Activated CD8-positive, alpha-beta memory T cell treated with anti-CD3 and anti-CD28 coated beads for 1 hour (primary cell): ENCODE measurements at regions not wholly inside any gene's neighbourhood (a gene's known extent, or its start where the extent isn't known, plus 50 kb on each side); places are given as distances from the start of the nearest gene placed in this dataset.
A peak's percentile ranks its signal among the peaks of the same experiment; 100 is the strongest.

Experiments
- DNase-seq, 2 donors: peaks; one replicate each; pipeline ENCODE4 v3.0.0-alpha.2; 2020; ENCODE audit warnings: low read depth in 1 of 2; ENCODE audit errors: extremely low read depth in 1 of 2

DNA sequence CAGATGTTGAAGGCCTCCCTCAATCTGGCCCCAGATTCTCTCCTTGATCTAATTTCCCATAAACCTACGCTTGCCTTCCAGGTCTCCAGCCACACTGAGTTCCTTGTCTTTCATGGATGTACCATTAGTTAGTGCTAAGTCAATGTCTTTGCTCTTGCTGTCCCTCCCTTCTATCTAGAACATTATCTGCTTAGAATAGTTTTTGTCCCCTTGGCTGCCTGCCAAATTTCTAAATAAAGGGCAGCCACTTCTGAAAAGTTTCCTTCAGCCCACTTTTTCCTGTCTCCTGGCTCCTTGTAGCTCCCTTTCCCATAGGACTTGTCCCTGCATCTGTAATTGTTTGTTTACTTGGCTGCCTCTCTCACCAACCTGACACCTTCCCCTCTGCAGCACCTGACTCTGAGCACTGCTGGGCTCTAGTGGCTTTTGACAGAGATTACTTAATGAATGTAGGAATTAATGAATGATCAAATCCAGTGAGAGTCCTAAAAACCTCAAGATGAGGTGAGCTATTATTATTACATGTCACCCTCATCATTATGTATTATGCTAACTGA is 58.3 kb downstream of the CXCL12 start:
- DNase-seq: no peak

DNA sequence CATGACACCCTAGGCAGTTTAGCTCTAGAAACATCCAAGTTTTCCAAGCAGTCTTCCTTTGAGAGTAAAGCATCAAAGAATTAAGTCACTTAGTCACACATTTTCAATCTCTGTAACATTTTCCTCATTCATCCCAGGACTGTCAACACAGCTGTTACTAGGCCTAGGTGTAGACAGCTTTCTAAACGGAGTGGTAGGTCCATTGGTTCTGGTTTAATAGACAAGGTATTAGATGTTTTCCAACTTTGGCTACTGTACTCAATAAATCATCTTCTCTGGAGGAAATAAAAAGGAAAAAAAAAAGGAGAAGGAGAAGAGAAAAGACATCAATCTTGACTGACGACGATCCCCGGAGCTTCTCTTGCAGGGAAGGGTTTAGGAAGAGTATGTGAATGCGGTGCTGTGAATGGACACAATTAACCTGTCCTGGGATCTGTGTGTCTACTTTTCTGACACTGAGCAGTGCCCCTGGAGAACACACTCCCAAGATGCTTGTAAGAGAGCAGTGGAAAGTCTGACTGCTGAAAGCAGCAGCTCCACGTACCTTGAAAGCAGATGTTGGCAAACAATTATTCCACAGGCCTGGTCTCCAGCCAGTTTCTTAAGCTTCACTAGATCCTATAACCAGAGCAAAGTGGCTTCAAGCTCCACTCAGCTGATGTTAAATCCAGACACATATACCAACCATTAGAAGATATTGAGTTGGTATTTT is 59.1 kb downstream of the CXCL12 start:
- DNase-seq: no peak

DNA sequence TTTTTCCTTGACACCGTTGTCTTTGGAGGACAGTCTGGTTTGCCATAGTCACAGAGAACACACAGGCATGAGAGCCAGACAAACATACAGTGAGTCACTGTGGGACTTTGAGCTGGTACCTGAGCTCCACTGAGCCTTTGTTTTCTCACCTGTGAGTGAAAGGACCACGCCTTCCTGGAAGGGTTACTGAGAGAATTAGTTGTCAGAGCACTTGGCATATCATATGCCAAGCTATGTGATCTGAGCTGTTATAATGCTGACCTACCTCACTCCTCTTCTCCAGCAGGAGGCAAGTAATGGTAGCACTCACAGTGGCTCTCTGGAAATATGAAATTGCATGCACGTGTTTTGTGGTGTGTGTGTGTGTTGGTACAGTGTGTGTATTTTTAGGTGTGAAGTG is 59.7 kb downstream of the CXCL12 start:
- no peak for DNase-seq

DNA sequence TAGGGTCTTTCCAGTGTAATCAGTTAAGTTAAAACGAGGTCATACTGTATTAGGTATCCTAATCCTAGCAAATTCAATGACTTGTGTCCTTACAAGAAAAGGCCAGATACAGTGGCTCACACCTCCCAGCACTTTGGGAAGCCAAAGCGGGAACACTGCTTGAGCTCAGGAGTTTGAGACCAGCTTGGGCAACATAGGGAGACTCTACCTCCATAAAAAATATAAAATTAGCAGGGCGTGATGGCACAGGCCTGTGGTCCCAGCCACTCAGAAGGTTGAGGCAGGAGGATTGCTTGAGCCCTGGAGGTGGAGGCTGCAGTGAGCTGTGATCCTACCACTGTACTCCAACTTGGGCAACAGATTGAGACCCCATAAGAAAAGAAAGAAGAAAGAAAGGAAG is 61.1 kb downstream of the CXCL12 start:
- no peak for DNase-seq

DNA sequence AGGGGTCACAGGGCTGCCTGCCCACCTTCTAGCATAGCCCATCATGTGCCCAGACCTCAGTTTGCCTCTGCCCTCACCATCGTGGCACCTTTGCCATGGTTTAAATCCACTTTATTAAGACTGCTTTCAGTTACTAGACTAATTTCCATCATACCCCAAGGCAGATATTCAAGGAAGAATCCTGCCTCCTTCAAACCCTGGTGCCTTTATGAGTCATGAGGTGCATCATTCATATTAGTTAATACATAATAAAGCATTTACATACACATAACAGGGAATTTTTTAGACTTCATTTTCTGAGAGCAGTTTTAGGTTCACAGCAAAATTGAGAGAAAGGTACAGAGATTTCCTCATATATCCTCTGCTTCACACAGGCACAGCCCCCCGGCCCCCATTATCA is 62.8 kb downstream of the CXCL12 start:
- DNase-seq: no peak

DNA sequence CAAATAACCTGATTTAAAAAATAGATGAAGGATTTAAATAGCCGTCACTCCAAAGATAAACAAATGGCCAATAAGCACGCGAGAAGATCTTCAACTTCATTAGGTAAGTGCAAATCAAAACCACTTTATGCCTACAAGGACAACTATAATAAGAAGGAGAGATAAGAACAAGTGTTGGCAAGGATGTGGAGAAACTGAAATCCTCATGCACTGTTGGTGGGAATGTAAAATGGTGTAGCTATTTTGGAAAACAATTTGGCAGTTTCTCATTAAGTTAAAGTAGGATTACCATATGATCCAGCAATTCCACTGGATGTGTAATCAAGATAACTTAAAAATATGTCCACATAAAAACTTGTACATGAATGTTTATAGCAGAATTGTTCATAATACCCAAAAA is 64.1 kb downstream of the CXCL12 start:
- no peak for DNase-seq

DNA sequence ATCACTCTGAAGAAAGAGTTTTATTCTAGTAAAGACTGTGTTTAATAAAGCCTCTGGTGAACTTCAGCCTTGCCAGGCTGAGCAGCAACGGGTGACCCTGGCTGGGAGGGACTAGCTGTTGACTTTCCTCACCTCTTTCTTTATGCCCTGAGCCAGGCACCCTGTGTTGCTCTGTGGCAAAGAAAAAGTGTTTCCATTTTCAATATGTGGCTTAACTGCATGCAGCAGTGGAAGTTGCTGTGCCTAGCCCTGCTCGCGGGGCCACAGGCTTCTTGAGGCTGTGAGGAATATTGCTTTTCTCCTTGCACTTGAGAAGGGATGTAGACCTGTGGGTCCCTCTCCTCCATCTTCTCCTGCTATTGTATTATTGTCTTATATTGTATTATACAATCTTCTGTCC is 67.0 kb downstream of the CXCL12 start:
- DNase-seq: no peak

DNA sequence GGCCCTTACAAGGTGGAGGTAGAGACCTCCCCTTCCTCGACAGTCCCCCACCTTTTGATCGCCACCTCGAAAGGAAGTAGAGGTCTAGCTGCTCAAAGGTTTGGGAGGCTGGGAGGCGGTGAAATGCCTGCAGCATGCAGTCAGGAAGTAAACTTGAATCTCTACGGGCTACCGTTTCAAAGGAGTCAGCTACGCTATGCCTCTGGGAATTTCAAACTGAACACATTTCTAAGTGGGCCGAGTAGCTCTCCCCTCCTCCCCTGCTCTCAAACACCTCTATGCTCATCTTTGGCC is 68.0 kb downstream of the CXCL12 start:
- no peak for DNase-seq

DNA sequence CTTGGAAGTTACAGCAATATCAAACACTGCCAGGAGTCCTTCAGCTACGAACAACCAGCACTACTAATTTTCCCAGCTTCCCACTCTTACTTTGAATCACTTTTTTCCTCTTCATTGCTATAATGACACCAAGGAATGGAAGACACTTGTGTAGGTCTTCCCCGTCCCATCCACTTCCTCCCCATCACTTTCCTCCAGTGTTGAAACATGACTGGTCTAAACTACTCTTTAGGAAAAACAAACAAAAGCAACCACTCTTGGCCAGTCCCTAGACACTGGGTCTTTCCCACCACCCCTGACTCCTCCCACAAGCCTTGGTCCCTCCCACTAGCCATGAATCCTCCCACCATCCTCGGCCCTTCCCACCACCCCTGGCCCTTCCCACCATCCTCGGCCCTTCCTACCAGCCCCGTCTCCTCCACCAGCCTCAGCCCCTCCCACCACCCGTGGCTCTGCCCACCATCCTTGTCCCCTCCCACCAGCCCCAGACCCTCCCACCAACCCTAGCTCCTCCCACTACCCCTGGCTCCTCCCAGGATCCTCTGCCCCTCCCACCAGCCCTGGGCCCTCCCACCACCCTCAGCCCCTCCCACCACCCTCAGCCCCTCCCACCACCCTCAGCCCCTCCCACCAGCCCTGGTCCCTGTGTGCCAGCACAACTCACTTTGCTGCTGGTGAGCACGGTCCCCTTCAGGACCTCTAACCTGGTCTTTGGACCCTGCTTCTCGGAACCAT is 68.5 kb downstream of the CXCL12 start:
- DNase-seq: no peak

DNA sequence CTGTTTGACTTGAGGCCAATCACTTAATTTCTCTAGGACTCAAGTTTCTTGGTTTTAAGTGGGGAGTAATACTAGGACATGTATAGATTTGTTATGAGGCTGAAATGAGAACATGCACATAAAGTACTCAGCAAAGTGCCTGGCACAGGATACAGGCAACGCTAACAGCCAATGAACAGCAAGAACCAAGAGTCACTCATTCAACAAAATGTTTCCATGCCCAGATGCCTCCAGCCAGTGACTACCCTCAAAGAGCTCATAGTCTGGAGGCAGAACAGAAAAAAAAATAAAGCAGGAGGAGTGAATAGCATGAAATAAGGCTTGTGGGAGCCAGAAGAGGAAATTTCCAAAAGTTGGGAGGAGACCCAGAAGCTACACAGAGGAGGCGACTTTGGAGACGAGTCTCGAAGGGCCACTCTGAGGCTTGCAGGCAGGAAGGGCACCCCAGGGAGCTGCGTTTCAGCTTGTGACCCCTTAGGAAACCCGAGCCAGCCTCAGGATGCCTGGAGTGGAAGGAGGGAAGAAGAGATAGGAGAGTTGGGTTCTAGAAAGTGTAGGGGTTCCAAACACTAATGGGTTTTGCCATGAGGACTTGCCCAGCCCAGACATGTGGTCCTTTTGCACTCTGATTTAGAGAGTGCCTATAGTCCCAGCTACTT is 70.0 kb downstream of the CXCL12 start:
- no peak for DNase-seq

DNA sequence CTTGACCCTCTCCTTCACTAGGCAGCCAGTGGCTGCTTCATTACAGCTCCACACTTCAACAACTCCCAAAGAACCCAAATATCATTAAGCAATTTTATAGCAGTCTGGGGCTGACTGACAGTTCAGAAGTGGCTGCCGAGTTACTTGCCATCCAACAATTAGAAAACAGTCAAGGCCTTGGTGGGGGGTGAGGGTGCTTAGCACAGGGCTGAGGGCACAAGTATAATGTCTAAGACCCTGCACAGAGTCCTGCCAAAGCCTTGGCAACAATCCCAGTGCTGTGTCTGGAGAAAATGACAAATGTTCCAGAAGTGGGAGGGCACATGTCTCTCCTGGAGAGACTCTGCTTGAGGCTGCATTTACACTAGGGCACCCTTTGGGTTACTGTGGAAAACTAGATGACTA is 71.1 kb downstream of the CXCL12 start:
- no peak for DNase-seq

DNA sequence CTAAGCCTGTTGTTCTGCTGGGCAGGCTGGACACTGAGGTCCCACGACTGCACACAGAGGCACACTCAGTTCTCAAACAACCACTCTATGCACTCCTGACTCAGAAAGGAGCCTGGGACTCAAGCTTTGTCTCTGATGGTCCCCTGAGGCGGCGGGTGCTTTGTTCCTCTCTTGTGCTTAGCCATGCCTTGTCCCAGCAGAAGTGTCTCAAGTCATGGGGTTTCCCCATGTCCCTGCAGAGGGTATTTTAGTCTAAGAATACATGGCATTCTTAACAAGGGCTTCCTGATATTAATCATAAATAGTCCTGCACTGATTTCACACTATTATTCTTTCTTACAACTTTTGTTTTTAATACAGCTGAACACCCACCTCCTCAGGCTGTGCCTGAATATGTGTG is 72.5 kb downstream of the CXCL12 start:
- DNase-seq: no peak

DNA sequence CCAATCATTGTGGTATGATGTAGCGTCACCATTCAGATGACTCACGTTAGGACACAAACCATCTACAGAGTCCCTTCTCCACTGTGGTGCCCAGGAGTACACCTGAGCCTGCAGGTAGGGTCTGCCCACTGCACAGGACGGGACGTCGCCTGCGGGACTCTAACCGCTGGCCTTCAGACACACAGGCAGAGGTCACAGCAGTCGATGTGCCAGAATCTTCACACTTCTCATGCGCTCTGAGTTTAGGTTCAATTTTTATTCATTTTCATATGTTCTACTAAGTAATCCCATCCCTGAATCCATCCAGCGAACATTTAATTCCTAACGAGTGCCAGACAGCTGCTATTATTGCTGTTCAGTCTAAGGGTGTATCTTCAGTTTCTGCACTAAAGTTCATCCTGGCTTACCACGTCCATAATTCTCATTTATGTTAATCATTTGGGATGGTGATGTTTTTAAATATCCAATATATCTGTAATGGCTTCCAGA is 73.3 kb downstream of the CXCL12 start:
- no peak for DNase-seq

DNA sequence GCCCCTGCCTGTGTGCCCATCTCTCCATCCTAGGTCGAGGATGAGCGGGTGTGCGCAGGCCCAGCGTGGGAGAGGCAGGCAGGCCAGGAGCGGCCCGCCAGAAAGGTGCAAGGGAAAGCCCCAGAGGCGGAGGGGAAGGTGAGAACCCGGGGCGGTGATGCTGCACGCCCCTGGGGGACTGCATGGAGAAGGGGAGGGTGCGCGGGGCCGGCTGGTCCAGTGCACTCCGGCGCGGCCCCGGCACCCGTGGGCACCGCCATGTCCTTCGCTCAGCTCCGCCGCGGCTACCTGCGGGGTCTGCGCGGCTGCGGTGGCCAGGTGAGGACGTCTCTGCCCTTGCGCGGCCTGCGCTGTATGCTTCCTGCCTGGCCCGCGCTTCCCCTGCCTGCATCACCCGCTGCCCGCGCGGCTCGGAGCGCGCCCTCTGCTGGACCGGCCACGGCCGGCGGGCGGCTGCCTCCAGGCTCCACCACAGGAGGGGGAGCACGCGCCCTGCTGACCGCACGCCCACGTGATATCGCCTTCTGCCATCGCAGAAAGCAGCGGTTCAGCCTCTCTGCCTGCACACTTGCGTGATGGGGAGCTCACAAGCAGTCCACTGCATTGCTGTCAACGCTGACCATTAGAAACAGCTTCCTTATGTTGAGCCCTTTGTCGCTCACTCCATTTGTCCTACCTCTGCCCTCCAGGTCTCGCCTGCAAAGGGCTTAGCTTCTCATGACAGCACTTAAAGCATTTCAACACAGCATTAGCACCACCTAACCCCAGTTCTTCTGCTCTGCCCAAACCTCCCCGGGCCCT is 73.9 kb downstream of the CXCL12 start:
- DNase-seq: peak in 1 of 2 donors; percentile 48

DNA sequence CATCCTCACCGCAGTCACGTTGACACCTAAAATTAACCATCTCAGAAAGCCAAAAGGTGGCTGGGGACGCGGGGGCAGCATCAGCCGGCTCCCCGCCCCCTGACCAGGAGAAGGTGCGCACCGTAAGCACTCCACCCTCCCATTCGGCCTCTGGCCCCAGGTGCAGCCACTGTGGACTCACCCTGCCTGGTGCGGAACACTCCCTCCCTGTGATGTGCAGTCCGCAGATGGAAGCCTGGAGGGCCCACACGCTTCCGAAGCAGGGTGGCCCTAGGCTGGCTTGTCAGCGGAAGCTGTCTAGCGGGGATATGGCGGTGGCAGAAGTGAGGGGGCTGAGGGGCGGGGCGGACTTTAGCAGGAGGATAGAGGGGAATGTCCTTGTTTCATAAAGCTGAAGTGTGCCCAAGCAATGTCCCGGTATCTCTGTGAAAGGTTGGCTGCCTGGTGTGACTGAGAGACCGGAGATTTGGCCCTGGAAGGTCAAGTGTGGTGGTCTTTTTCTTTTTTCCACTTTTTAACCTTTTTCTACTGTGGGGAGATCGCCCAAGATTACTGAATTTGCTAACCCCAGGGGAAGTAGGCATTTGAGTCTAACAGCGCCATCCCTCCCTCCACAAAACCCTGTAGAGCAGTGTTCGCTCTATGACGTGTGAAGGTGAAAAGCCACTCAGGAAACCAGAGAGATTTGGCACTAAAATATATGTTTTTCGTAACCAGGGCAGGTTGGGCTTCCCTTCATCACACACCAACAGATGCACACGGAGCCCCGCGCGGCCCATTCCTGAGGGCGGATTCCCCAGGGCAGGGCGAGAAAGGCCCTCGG is 74.7 kb downstream of the CXCL12 start:
- no peak for DNase-seq

DNA sequence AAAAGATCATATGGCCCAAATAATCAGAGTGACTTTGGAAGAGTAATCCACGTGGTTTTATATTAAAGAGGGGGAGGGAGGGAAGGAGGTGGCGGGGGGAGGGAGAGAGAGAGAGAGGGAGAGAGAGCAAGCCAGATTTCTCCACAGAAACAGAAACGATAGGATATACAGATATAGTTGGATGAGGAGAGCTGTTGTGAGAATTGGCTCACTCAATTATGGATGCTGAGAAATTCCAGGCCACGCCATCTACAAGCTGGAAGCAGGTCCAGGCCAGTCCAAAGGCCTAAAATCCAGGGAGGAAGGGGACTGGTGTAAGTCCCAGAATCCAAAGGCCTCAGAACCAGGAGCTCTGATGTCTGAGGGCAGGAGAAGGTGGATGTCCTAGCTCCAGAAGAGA is 75.5 kb downstream of the CXCL12 start:
- no peak for DNase-seq

DNA sequence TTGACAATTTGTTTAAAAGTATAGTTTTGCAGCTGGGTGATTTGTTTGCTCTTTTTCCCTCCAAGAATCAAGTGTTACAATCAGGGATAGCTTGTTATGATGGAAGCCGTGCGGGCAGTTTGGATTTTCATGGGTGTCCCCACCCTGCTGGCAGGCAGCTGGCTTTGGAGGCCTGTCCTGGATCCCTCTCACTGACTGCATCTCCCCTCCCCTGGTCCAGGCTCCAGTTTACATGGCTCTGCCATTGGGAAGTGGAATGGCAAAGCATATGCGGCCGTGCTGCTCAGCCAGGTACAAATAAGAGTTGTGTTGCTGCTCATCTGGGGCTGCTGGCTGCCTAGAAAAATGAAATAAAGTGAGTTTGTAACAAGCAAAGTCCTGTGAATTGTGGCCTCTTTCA is 76.0 kb downstream of the CXCL12 start:
- DNase-seq: no peak

DNA sequence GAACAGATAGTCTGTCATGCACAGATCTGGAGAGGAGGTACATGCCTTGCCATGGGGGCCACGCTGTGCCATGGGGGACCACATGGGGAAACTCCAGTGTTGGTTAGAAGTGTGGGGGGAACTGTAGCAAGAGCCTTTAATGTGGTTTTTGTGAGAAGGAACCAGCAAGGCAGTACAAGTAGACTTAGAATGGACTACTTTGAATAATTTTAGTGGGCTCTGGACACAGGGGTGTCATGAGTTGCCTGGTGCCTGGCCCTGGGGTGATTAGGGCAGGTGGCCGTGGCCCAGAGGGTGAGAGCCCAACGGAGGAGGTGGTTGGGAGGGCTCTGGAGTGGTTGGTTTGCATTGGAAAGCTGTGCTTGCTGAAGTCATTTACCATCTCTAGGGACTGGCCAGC is 77.2 kb downstream of the CXCL12 start:
- no peak for DNase-seq

DNA sequence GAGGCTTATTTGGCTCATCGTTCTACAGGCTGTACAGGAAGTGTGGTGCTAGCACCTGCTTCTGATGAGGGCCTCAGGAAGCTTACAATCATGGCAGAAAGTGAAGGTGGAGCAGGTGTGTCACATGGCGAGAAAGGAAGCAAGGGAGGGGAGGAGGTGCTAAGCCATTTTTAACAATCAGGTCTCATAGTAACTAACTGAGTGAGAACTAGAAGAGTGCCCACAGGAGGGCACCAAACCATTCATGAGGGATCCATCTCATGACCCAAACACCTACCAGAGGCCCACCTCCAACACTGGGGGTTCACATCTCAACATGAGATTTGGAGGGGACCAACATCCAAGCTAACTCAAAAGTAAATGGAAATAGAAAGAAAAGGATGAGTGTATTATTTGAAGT is 78.1 kb downstream of the CXCL12 start:
- no peak for DNase-seq

DNA sequence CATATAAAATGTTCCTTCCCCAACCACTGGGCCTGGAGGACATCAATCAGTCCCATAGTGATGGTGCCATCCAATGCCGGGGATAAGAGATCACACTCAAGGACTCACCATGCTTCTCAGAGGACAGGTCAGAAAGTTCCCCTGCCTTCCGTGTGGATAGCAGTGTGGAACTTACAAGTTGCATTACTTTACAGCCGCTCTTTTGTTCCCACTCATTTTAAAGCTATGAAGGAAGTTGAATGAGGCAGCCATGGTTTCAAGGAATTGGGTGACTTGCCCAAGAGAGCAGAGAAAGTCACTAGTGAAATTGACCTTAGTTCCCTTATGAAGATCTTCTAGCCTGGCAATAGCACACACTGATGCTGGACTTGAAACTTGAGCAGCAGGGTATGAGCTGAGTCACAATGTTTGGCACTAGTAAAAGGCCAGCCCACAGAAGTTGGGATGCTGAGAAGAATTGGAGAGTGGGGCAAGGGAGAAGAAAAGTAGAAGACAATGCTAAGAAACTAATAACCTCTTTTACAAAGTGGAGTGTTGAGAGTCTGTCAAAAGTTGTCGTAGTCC is 78.7 kb downstream of the CXCL12 start:
- DNase-seq: no peak
